HG03460 (cell line): ENCODE measurements at regions not wholly inside any gene's neighbourhood (a gene's known extent, or its start where the extent isn't known, plus 50 kb on each side); places are given as distances from the start of the nearest gene placed in this dataset.

Experiments
- ATAC-seq: cut with Tn5 transposase; IDR thresholded peaks from one replicate; pipeline ENCODE4 v1.9.1; 2021; ENCODE audit not compliant: unreplicated experiment

DNA sequence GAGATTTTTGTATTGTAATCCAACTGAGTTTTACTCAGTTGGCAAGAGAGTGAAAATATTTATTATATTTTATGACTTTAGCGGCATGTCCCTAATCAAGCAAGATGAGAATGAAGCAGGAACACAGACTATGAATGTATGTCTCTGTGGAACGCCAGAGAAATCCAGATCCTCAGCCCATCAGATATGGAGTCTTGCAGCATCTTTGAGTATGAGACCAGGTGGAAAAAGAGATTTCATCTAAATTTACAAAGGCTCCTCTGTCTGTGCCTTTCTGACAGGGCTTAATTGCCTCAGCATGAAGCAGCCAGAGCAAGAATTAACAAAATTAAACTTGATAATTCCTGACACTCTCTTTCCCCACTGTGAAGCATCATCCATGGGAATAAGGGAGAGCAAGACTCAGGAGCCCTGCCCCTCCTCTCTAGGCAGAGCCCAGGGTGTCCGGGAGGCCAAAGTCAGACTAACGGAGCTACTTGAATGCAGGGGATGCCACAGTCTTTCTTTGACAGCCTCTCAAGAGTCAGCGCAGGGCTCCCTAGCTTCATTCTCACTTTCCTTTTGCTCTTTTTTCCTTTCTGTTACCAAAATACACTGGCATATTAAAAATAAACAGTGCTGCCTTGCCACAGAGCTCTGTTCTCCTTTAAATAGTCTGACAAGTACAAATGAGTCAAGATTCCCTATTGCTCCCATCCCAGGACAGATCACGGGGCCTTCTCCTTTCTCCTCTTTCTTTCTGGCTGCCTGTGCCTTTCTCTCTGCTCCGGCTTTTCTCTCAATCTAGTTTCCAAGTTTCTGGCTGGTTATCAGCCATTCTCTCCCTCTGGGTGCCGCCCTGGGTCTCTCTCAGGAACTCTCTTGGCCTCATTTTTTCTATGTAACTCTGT lies 132.2 kb upstream of the INHBA start:
- ATAC-seq: no peak

DNA sequence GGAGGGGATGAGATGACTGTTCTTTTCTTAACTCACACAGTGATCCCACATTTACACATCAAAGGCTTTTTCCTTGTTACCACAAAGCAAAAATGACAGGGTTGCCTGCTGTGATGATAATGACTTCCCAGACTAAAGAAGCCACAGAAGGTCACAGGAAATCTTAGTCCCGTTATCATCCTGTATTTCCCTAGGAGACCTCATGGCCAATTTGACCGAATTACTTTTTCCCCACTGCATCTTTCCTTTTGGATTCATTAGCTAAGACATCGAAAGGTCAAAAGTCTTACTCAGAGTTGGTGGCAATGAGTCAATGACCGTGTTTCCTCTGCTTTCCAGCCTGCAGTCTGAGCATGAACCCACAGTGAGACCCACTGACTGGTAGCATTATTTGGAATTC lies 130.1 kb upstream of the INHBA start:
- no peak for ATAC-seq

DNA sequence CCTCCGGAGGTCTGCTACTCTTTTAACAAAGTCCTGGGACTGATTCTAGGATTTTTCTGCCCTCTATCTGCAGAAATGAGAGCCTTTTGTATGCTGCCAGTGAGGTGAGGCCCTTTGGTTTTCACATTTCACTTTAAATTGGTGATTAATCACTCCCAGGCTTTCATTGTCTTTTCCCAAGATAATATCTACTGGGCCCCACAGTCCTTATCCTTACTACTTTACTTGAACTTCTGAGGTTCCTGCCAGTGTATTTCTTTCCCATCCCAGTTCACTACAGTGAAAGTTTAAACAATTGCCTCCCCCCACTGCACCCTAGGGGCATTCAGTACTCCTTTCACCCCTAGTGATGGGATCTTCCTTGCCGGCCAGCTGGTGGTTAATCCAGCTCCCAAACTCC lies 127.4 kb upstream of the INHBA start:
- ATAC-seq: no peak

DNA sequence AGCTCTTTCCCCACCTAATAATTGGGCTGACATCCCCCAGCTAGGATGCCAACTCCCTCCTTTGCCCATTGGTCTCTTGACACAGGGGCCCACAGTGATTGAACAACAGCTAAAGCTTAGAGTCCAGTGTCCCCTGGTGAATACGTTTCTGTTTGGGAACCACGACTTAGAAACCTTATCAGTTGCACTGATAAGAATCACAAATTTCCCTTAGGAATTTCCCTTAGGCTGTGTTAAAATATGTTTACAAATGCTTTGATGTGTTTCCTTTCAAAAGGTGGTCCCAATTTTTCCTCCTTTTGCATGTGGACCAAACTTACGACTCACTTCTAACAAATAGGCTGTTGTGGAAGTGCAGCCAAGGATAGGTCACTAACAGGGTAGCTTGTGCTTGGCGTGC lies 126.0 kb upstream of the INHBA start:
- no peak for ATAC-seq

DNA sequence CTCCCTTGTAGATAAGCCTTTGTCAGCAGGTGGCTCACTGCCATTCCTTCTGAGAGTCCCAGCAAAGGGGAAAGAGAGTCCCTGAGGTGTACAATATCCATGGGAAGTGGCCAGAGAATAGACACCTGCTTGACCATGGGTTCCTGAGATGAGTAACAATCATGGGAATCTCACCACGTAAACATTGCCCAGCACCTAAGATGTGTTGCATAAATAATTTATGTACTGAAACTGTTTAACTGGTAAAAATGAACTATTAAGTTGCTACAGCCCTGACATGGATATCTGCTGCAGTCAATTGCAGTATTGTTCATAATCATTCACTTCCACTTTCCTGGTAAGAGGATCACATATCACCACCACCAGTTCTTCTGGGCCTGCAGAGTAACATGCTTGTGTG lies 123.8 kb upstream of the INHBA start:
- ATAC-seq: no peak

DNA sequence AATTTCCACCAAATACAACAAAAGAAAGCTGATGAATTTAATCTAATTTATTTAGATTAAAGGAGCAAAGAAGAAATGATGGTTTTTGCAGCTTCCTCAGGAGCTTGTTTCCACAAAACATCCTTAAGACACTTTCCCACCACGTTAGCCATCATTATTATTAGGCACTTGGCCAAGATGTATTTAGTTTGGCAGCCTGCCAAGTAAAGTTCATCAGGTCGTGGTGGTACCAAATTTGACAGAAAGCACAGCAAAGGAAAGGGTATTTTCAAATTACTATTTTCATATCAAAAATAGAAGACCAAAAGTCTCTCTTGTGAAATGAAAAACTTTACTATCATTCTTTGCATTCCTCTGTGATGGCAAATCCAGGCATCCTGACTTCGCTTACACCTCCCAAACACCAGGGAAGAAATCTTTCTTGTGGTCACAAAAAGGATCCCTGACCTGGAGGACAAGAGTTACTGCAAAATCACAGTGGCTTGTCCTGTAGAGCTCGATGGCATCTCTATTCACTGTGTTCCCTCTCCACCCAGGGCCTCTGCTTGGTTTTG lies 123.1 kb upstream of the INHBA start:
- ATAC-seq: no peak

DNA sequence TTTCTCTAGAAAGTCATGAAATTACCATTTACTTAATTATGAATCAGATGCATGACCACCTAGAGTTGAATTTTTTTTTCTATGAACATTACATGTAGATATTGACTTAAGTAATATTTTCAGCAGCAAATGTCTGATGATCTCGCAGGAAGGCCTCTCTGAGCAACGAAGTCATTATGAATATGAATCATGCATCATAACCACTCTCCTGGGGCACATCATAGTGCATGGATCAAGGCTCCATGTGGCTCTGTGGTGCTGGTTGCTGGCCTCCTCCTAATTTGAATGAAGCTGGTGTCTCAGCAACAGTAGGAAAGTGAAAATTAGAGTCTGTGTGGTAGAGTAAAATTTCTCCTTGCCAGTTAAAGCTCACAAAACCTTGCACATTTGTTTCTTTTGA lies 121.4 kb upstream of the INHBA start:
- no peak for ATAC-seq

DNA sequence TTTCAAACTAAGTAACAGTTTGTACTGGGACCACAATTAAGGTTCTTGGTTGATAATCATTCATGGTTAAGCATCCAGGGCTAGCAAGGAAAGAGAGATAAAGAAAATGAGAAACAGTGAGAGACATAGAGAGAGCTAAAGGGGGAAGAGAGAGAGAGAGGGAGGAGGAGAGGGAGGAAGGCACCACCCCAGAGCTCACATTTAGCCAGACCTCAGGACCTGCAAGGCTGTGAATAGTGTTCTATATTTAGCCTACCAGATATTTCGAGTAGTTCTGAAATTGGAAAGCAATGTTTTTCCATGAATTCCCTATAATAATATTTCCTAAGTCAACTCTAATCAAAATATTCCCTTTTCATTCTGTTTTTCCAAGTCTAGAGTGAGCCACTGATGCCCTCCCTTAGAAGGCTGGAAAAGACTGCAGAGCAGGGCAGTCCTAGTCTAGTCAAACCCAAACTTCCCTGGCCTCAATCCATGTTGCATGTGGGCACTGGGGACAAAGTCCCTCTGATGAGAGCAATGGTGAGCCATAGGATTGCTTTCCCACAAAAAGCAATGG lies 119.4 kb upstream of the INHBA start:
- no peak for ATAC-seq

DNA sequence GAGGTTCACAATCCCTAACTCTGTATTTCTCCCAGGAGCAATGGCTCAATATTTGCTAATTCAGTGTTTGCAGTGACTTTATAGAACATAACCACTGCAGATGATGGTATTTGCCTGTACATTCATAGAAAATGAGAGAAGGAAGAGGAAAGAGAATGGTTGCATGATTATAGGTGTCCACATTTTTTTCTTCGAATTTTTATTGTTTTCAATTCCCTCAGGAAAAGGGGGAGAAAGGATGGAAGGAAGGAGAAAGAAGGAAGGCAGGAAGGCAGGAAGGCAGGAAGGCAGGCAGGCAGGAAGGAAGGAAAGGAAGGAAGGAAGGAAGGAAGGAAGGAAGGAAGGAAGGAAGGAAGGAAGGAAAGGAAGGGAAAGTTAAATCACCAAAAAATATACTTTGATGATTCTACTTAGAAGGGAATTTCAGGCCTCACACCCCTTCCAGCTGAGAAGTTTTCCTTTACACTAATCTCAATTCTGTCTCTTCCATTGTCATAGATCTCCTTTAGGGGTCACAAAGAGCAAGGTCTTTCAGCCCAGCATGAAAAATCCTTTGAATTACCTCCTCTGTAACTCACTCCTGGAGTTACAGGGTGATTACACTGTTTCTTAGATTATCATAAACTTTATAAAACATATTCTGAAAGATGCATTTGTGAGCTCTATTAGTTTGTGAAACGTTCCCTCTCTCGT lies 118.8 kb upstream of the INHBA start:
- ATAC-seq: no peak

DNA sequence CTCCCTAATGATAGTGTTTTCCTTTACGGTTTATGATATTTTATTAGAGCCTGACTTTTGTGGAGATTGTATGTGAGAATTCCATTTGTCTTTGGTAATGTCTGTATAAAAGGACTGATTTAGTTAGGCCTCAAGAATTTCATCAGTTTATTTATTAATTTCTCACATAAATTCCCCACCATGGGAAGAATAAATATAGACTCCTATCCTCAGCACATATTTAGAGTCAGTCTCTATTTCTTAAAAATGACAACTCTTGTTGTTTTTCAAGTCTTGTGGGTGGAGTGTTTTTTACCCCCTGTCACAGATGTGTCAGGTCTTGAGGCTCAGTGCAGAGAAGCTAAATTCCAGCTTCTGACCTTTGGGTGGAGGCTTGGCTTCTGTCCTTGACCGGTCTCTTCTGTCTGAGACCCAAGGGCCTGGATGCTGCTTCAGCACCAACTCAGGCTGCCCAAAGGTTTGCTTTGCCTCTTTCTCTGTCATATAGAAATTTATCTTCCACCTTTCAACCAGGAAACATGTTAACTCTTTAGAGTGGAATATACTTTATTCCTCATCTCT lies 117.3 kb upstream of the INHBA start:
- ATAC-seq: no peak

DNA sequence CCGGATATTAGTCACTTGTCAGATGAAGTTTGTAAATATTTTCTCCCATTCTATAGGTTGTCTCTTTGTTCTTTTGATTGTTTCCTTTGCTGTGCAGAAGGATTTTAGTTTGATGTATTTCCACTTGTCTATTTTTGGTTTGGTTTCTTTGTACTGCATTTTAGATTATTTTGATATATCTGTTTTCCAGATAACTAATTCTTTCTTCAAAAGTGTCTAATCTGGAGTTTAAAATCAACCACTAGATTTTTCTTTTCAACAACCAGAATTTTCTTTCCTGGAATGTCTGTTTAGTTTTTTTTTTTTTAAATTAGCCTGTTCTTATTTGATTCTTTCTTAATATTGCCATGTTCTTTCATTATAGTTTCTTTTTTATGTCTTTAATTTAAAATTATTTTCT lies 116.8 kb upstream of the INHBA start:
- no peak for ATAC-seq

DNA sequence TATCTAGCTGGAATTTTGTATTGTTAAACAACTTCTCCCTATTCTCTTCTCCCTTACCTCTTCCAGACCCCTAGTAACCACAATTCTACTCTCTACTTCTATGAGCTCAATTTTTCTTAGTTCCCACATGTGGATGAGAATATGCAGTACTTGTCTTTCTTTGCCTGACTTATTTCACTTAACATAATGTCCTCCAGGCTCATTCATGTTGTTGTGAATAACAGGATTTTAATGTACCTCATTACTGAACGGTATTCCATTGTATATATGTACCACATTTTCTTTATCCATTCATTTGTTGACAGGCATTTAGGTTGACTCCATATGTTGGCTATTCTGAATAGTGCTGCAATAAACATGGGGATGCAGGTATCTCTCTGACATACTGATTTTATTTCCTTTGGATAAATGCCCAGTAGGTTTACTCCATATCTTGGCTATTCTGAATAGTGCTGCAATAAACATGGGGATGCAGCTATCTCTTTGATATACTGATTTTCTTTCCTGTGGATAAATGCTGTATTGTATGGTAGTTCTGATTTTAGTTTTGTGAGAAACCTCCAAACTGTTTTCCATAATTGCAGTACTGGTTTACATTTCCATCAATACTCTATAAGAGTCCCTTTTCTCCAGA lies 116.0 kb upstream of the INHBA start:
- no peak for ATAC-seq

DNA sequence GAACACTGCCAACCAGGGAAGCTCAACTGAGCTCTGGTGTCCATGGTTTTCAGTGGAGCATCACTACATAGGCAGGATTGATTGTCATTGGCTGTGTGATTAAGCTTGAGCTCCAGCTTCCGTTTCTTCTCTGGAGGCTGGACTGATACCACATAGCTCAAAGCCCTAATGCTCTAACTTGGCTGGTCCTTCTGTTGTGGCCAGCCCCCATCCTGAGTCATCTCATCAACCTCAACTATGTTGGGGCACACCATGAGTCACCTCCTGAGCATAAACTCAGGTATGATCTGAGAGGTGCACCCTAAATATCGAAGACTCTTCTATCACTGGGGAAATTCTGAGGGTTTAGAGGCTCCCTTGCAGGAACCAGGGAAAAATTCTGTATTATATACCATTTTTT lies 114.5 kb upstream of the INHBA start:
- ATAC-seq: no peak

DNA sequence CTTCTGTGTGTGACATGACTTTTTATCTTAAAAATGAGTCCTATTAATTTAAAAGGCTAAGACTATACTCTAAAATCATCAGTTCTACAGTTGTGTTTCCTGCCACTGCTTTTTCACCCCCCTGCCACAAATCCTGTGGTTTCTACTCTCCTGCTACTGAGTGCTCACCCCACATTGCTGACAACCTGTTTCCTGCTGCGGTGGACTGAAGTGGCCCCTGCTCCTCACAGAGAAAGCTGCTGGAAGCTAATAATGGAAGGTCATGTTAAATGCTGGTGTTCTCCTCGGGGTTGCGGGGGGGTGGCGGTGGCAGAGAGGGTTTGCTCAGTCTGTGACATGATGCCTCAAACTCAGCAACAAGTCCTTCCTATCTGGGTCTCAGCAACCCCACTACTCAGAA lies 113.2 kb upstream of the INHBA start:
- ATAC-seq: peak; percentile 51

DNA sequence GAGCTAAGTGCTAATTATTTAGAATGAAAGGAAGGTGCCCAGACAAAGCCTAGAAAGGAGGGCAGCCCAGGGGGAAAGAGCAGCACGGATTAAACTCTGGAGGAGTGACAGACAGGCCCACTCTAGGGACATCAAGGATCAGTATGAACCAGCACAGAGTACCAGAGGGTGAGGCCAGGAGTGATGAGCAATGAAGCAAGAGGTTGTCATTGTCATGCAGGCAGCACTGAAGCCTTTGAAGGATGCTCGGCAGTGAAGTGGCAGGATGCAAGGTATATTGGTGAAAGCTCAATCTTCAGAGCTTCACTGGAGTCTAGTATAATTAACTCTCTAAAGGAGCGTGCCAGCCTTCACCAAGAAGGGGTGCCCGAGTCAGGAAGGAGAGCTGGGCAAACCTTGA lies 112.0 kb upstream of the INHBA start:
- ATAC-seq: no peak

DNA sequence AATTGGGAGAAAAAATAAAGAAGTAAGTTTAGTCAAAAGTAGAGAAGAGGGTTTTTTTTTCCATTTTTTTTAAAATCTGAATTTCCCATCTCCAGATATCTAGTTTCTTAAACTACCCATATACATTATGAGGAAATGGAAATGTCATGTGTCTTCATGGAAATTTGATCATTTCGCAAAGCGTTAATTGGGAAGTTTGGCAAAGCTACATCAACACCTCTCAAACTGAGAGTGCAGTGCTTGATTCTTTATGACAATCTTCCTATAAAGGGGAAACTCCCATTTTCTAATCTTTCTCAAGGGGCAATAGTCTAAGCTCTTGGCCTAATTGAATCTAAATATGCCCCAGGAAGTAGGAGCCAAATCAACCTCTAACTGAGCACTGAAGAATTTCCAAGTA lies 110.4 kb upstream of the INHBA start:
- no peak for ATAC-seq

DNA sequence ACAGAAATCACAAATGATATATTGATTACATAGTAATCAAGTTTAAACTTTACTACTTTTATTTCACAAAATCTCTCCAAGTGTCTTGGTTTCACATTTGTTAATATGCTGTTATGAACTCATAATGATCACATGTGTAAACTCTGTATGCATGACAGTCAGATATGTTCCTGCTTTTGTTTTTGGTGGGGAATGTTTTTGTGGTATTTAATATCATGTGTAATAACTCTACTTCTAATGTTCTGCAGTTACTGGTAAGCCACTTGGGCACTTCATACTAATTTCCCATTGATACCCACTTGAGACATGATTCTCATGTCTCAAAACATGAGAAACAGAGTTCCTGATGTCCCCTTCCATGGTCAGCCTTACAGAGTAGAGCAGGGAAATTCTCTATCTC lies 109.1 kb upstream of the INHBA start:
- ATAC-seq: no peak

DNA sequence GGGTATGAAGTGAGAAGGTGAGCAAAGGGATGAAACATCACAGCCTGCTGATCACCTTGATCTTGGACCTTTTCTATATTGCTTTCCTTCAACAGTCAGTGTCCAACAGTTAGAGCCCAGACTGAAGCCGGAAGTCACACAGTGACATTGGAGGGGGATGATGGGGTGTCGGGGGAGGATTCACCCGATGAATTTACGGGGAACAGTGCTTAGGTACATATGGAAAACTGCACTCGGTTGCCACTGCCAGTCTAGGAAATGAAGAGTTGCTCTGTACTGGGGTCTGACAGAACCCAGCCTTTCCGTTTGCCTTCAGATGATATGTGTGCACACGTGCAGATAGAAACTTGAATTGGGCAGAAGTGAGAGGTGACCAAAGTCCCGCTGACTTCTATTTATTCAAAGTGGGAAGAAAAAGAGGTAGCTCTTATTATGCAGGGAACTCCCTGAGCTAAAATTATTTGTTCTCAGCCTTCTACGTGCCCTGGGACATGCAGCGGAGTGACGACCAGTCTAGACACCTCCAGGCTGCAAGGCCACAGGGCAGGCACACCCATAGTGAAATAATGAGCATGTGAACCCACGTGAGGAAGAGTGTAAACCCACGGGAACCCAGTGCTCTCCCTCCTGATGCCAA lies 107.2 kb upstream of the INHBA start:
- peak; percentile 83 for ATAC-seq

DNA sequence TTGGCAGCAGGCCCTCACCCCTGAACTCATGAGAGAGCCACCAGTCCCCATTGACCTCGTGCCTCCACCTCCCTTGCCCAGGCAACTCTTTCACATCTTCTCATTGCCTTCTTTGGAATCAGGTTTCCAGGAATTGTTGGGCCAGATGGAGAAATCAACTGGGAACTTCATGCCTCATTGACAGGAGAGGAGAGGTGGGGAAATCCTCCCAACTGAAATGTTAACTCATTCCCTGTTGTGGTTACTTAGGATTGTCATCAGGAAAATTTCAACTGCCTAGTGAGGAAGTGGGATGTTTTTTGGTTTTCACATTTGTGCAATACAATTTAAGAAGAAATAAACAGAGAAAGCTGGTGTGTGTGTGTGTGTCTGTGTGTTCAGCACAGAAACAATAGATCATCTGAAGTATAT lies 106.6 kb upstream of the INHBA start:
- ATAC-seq: no peak

DNA sequence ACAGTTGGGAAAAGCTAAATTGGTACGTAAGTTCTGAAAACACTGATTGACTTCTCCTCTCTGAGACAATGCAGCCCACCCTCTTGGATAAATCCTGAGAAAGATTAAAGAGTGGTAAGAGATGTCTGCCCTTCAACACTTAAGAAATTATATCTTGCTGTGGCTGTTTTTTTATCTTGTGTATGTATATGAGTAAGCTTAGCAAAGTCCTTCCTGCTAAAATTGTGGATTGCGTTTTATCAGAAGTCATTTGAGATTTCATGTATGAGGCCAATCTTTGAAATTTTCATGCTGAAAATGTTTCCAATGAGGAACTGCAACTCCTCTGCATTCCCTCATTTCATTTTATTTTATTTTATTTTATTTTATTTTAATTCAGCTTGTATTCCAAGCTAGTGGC lies 106.2 kb upstream of the INHBA start:
- ATAC-seq: no peak

DNA sequence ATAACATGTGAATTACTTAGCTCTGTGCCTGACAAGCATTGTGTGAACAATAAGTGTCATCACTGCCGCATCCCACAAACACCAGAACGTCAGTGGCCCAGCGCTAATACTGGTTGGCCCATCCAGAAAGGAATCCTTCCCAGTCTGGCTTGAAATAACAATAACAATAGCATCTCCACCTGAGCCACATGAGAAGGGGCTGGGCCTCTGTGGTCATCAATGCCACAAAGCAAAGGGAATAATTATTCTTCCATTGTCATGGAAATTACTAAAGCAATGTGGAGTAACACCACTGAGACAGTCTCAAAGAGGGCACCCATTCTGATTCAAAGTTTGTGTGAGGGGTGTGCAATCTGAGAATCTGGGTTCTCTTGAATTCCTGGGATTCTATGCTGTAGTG lies 105.7 kb upstream of the INHBA start:
- no peak for ATAC-seq
